Retina (tissue), 1 donor: ENCODE measurements at regions not wholly inside any gene's neighbourhood (a gene's known extent, or its start where the extent isn't known, plus 50 kb on each side); places are given as distances from the start of the nearest gene placed in this dataset.

ENCODE experiments used
- DNase-seq: peaks from one replicate; pipeline ENCODE4 v3.0.0-alpha.2; 2016

GRCh38 chr12:88418856-88419497 lies 161.3 kb downstream of the KITLG start:
- no peak for DNase-seq

- DNase-seq: no peak
These were observed 160.5 kb downstream of the KITLG start for GRCh38 chr12:88419794-88420193.

- DNase-seq: no peak
These were observed 159.8 kb downstream of the KITLG start for GRCh38 chr12:88420457-88420856.

- DNase-seq: no peak
These were observed 155.2 kb downstream of the KITLG start for GRCh38 chr12:88424791-88425730.

- no peak for DNase-seq
These were observed 151.9 kb downstream of the KITLG start for GRCh38 chr12:88428350-88428749.

GRCh38 chr12:88431246-88431645 lies 149.0 kb downstream of the KITLG start:
- DNase-seq: no peak

- DNase-seq: no peak
These were observed 147.5 kb downstream of the KITLG start for GRCh38 chr12:88432531-88433490.

GRCh38 chr12:88433997-88434703 lies 146.1 kb downstream of the KITLG start:
- no peak for DNase-seq

GRCh38 chr12:88435334-88436076 lies 144.8 kb downstream of the KITLG start:
- no peak for DNase-seq

- DNase-seq: no peak
These were observed 143.0 kb downstream of the KITLG start for GRCh38 chr12:88437226-88437625.
